Thoracic aorta (tissue), 2 donors: ENCODE measurements at regions not wholly inside any gene's neighbourhood (a gene's known extent, or its start where the extent isn't known, plus 50 kb on each side); places are given as distances from the start of the nearest gene placed in this dataset.

ENCODE experiments used
- ATAC-seq: fragments of 150-250 bp; one replicate; pipeline ENCODE4 v1.8.0; 2017; ENCODE audit warnings: low read depth; ENCODE audit not compliant: insufficient number of reproducible peaks, low FRiP score
- DNase-seq: peaks from one replicate; pipeline ENCODE4 v3.0.0-alpha.2; 2020; ENCODE audit warnings: low spot score
- H3K27ac ChIP-seq, 2 donors: fragments of 200-600 bp; sonication (generic); 1 replicate in 1 of 2; 2 replicates in 1 of 2; pipeline ENCODE4 v1.5.1; 2016; ENCODE audit warnings: mild to moderate bottlenecking in 2 of 2, moderate library complexity in 2 of 2
- H3K27me3 ChIP-seq: fragments of 200-600 bp; sonication (generic); replicated peaks from 2 replicates; pipeline ENCODE4 v1.6.0; 2016; ENCODE audit warnings: mild to moderate bottlenecking; ENCODE audit not compliant: insufficient read depth
- H3K36me3 ChIP-seq: fragments of 200-600 bp; sonication (generic); one replicate; pipeline ENCODE4 v1.5.1; 2016
- H3K4me1 ChIP-seq, 2 donors: fragments of 200-600 bp; sonication (generic); 1 replicate in 1 of 2; 2 replicates in 1 of 2; pipeline versions ENCODE4 v1.5.1 to v1.6.0; 2016; ENCODE audit warnings: low read depth in 2 of 2, mild to moderate bottlenecking in 1 of 2; ENCODE audit not compliant: control insufficient read depth in 1 of 2
- H3K4me3 ChIP-seq: fragments of 200-600 bp; sonication (generic); 2 replicates; pipeline ENCODE4 v1.5.1; 2016; ENCODE audit warnings: mild to moderate bottlenecking
- H3K9me3 ChIP-seq: fragments of 200-600 bp; sonication (generic); 2 replicates; pipeline ENCODE4 v1.5.1; 2016
- CTCF ChIP-seq: fragments of 200-600 bp; sonication (generic); IDR thresholded peaks from one replicate; pipeline ENCODE4 v1.5.1; 2019; ENCODE audit warnings: antibody characterized with exemption

- no peak for TF ChIP-seq CTCF
- no peaks in the 10 kb centered on the region for H3K36me3 ChIP-seq
- H3K4me1 ChIP-seq: no peaks in the 10 kb centered on the region
- DNase-seq (no peak), ATAC-seq (no peak)
- no peak overlapping the region for H3K4me3 ChIP-seq
- no peaks in the 10 kb centered on the region for H3K27me3 ChIP-seq
- no peaks in the 10 kb centered on the region for H3K9me3 ChIP-seq
- no peak overlapping the region for H3K27ac ChIP-seq
Observed at GRCh38 chr18:28801876-28802275, 624.9 kb upstream of the CDH2 start.

GRCh38 chr18:28794459-28795245 is 617.7 kb upstream of the CDH2 start:
- H3K27ac ChIP-seq: no peak overlapping the region
- no peaks in the 10 kb centered on the region for H3K36me3 ChIP-seq
- TF ChIP-seq CTCF: no peak
- H3K4me1 ChIP-seq: peaks cover 0 to 9% of the 10 kb centered on the region in 2 donors
- ATAC-seq (no peak), DNase-seq (no peak)
- H3K27me3 ChIP-seq: no peaks in the 10 kb centered on the region
- H3K4me3 ChIP-seq: no peak overlapping the region
- H3K9me3 ChIP-seq: no peaks in the 10 kb centered on the region

GRCh38 chr18:28793901-28794300 is 617.0 kb upstream of the CDH2 start:
- Histone ChIP-seq H3K27me3 (no peaks in the 10 kb centered on the region), H3K9me3 (no peaks in the 10 kb centered on the region), H3K27ac (no peak overlapping the region), H3K4me1 (peaks cover 0 to 9% of the 10 kb centered on the region in 2 donors), H3K4me3 (no peak overlapping the region), H3K36me3 (no peaks in the 10 kb centered on the region)
- DNase-seq (no peak), ATAC-seq (no peak)
- TF ChIP-seq CTCF: no peak

GRCh38 chr18:28792404-28793086 is 615.6 kb upstream of the CDH2 start:
- no peak for TF ChIP-seq CTCF
- DNase-seq (no peak), ATAC-seq (no peak)
- Histone ChIP-seq H3K27ac (no peak overlapping the region), H3K27me3 (no peaks in the 10 kb centered on the region), H3K4me3 (no peak overlapping the region), H3K4me1 (peaks cover 0 to 9% of the 10 kb centered on the region in 2 donors), H3K9me3 (no peaks in the 10 kb centered on the region), H3K36me3 (no peaks in the 10 kb centered on the region)

- DNase-seq (no peak), ATAC-seq (no peak)
- TF ChIP-seq CTCF: no peak
- Histone ChIP-seq H3K4me1 (peaks cover 0 to 9% of the 10 kb centered on the region in 2 donors), H3K27ac (no peak overlapping the region), H3K9me3 (no peaks in the 10 kb centered on the region), H3K4me3 (no peak overlapping the region), H3K27me3 (no peaks in the 10 kb centered on the region), H3K36me3 (no peaks in the 10 kb centered on the region)
Observed at GRCh38 chr18:28791101-28791500, 614.2 kb upstream of the CDH2 start.
